HUDEP-2 (cell line): ENCODE measurements at regions not wholly inside any gene's neighbourhood (a gene's known extent, or its start where the extent isn't known, plus 50 kb on each side); places are given as distances from the start of the nearest gene placed in this dataset.
"Not testable (repeated sequence)": the region's sequence is repeated elsewhere in the genome, so short reads cannot be mapped to it uniquely, and the experiment has no call there.

Experiments used
- DNase-seq, 76 experiments: peaks; one replicate each; lab custom pipeline; 2025; ENCODE audit not compliant: unreplicated experiment in 76 of 76; lab: John Stamatoyannopoulos, UW

DNA sequence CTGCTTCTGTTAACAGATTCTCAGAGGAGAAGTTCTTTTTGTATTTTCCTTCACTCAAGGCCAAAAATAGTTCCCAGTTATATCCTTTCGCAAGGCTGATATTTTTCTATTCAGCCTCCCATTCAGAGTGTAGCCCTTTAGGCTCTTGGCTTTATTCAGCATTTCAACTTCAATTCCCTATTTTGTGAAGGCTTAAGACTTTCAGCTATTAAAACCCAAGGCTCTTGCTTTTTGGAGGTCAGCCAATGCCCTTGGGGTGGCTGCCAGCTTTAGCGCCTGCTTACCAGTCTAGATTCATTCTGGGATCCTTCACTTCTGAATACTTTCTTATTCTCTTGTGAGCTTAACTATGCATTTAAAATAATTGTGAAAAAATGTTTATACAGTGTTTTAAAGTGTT is 57.3 kb upstream of the ADGRA3 start:
- DNase-seq, result peak in 23 of 76 experiments; percentile 1 to 59 (median 11)

DNA sequence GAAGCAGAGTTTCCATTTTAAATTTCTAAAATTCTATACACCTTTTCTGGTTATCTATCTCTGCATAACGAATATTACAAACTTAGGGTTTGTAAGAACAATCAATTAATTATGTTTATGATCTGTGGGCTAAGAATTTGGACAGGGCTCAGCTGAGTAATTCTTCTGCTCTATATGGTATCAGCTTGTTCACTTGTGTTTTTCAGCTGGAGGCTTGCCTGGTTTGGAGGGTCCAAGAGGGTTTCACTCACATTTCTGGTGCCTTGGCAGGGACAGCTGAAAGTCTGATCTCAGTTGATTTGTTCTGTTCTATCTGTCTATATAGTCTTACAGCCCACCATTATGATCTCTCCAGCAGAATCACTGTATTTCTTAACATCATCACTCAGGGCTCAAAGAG is 57.8 kb upstream of the ADGRA3 start:
- DNase-seq, result no peak

DNA sequence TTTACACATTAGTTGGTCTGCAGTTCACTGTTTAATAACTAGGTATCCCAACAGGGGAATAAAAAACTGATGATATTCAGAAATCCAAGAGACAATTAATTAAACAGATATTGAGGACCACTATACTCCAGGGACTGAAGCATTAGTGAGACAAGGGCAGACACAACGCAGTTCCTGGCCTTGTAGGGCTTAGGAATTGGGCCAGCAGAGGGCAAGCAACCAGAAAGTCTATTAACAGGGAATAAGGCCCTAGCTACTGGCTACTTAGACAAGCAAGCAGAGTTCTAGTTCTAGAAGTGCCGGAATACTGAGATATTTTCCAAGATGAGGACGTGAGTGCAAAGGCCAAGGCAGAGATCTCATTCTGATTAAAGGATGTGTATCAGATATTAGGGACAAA is 58.6 kb upstream of the ADGRA3 start:
- no peak for DNase-seq

DNA sequence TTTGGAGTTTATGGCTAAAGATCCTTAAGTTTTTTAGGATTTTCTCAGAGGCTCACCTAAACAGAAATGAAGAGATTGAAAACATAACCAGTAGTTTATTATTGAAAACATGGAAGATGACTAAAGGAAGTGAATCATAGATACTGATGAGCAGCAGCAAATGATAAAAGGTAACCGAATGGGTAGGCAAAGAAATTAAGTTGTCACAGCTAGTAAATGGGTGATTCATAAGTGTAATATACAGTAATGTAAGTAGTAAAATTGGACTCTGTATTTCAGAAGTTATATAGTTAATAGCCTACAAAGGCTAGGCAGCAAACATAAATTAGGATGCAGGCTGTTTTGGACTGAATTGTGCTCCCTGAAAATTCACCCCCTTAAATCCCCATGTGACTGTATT is 59.0 kb upstream of the ADGRA3 start:
- no peak for DNase-seq

DNA sequence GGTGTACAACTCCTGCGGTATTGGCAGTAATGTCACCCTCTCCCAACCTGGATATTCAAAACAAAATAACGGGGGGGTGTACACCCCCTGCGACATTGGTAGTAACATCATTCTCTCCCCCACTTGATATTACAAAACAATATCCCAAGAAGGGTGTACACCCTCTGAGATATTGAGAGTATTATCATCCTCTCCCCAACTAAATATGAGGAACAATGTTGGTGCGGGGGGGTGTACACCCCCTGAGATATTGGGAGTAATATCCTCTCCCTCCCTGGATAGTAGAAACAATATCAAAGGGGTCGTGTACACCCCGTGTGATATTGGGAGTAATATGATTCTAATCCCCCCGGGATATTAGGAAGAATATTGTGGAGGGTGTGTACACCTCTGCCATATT is 71.4 kb upstream of the ADGRA3 start:
- DNase-seq, result no peak

DNA sequence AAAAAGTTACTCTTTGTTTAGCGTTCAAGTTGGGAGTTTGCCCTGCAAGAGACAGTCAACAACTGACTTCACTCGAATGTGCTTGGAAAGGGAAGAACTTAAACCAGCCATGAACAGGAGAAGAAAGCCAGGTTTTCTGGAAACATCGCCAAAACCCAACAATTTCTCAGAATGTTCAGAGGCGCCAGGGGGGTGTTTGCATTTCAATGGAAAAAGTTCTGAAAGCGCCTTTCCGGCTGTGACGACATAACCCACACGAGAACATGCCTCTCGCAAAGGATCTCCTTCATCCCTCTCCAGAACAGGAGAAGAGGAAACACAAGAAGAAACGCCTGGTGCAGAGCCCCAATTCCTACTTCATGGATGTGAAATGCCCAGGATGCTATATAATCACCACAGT is 78.1 kb upstream of the ADGRA3 start:
- DNase-seq, result no peak

DNA sequence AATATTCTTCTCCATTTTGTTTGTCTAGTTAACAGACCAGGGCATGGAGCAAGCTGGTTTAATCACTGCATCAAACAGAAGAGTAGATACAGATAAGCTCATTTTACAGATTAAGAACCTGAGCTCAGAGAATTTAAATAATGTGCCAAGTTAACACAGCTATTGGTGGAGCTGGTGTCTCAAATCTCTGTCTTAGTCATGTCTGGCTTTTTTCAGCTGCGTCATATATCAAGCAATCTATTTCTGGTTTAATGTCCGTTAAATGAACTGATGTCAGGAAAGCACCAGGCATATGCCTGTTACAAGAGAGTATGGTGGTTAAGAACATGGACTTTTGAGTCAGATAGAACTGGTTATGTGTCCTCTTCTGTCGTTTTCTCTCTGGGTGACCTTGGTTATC is 79.8 kb upstream of the ADGRA3 start:
- no peak for DNase-seq

DNA sequence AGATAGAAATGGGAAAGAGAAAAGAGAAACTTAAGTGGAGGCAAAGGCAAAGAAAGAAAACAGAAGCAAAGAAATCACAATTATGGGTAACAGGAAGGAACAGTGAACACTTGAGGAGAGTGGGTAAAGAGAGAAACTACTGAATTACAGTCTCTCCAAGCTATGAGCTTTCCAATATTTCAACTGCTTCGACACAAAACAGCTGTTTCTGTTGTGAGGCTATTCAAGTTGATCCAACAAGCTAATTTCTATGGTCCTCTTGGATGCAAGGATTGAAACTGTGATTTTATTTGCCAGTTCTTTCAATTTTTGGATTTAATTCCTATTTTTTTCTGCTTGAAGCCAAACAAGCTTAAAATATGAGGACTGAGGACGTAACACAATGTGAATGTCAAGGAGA is 80.5 kb upstream of the ADGRA3 start:
- DNase-seq, result no peak

DNA sequence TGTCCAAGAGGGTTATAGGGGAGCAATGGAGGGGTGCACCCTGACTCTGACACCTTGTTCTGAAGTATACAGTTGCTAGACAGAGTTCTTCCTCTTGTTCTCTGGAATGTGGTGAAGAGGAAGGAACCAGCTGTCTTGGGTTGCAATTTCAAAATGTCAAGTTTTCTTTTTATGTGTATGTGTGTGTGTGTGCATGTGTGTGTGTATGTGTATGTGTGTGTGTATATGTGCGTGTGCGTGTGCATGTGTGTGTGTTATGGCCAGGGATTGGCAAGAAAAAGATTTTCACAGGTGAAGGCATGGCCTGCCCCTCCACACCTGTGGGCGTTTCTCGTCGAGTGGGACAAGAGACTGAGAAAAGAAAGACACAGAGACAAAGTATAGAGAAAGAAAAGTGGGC is 81.6 kb upstream of the ADGRA3 start:
- no peak for DNase-seq

DNA sequence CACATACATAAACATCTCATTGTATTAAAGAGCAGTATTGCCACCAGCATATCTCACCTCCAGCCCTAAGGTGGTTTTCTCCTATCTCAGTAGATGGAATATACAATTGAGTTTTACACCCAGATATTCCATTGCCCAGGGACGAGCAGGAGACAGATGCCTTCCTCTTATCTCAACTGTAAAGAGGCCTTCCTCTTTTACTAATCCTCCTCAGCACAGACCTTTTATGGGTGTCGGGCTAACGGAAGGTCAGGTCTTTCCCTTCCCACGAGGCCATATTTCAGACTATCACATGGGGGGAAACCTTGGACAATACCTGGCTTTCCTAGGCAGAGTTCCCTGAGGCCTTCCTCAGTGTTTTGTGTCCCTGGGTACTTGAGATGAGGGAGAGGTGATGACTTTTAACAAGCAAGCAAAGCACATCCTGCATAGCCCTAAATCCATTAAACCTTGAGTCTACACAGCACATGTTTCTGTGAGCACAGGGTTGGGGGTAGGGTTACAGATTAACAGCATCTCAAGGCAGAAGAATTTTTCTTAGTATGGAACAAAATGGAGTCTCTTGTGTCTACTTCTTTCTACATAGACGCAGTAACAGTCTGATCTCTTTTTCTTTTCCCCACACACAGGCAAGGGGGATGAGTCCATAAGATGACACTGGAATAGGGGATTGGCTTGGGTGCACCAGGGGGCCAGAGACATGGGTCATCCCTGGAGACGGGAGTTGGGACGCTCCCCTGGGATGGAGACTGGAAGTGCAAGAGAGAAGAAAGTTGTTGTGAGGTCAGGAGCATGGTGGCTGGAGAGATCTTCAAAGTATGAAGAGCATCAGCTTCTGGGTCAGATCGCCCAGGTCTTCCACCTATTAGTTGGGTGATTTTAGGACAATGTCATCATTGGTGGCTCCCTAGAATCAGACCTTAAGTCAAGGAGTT is 82.5 kb upstream of the ADGRA3 start:
- DNase-seq, result not testable (repeated sequence)

DNA sequence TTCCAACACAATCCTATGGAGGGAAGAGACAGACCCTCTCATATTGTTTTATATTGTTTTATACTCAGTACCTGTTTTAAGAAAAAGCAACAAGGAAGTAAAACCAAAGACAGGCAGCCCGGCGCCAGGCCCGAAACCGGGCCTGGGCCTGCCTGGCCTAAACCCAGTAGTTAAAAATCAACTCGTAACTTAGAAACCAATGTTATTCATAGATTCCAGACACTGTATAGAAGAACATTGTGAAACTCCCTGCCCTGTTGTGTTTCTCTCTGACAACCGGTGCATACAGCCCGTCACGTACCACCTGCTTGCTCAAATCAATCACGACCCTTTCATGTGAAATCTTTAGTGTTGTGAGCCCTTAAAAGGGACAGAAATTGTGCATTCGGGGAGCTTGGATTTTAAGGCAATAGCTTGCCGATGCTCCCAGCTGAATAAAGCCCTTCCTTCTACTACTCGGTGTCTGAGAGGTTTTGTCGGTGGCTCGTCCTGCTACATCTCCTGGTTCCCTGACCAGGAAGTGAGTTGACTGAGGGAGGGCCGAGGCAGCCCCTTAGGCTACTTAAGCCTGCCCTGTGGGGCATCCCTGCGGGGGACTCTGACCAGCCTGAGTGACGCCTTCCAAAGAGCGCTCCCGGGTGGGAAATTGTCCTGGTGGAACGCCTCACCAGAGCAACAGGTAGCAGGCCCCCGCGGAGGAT is 83.5 kb upstream of the ADGRA3 start:
- not testable (repeated sequence) for DNase-seq

DNA sequence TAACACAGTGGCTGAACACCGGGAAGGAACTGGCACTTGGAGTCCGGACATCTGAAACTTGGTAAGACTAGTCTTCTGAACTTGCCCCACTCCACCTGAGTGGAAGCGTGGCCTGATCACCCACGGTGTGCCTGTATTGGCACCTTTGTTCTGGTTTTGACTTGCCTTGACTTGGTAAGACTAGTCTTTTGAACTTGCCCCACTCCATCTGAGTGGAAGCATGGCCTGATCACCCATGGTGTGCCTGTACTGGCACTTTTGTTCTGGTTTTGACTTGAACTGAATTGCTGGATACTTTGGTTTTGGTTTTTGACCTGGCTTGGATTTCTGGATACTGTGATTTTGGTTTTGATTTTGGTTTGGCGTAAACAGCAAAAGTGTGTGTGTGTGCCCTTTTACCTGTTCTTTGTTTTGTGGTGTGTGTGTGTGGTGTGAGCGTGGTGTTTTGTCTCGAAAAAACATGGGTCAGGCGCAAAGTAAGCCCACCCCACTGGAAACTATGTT is 84.1 kb upstream of the ADGRA3 start:
- not testable (repeated sequence) for DNase-seq

DNA sequence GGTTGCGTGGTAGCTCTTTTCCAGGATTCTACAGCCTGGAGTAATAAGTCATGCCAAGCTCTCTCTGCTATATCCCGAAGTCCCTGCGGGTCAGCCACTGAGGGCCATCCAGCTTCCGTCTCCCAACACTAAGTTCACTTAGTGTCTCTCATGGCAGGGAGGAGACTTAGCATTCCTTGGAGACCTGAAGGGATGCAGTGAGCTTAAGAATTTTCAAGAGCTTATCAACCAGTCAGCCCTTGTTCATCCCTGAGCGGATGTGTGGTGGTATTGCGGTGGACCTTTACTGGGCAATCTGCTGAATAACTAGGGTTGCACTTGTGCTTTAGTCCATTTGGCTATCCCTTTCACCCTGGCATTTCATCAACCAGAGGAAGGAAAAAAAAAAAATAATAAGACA is 85.8 kb upstream of the ADGRA3 start:
- DNase-seq, result not testable (repeated sequence)

DNA sequence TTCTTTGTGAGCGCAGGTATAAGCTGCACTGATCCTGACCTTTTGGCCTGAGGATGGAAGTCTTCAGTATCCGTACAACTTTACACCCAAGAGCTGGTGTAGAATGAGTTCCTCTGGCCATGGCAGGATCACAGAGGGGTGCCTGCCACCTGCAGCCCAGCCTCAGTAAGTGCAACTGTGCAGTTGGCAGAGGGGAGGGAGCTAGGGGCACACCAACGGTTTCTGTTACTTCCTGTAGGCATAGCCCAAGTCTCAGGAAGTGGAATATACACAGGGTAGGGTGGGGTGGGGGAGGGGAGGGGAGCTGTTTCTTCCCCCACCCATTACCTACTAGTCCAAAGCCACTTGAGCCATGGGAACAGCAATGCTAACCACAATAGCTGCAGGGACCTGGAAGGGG is 85.4 kb upstream of the GBA3 start:
- peak in 8 of 76 experiments; percentile 2 to 39 (median 14) for DNase-seq

DNA sequence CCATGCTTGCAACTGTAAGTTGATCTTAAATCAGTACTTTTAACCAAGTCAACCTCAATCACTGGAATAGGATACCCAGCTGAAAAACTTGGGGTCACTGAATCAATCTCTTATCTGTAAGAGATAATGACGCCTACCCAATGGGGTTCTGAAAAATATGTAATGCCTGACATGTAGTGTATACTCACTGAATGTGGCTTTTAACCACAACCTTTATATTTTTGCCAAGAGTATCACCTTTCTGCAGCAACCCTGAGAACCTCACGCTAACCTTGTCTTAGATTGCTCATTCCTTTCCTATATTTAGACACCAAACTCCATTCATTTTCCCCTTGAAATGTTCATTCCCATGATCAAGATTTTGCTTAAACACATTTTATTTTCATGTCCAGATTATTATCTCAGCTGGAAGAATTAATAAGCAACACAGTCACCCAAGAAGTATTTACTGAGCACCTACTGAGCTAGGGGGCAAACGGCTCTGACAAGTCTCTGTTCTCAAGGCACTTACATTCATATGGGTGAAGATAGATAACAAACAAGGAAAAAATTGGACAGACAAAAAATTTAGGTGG is 82.7 kb upstream of the GBA3 start:
- not testable (repeated sequence) for DNase-seq

DNA sequence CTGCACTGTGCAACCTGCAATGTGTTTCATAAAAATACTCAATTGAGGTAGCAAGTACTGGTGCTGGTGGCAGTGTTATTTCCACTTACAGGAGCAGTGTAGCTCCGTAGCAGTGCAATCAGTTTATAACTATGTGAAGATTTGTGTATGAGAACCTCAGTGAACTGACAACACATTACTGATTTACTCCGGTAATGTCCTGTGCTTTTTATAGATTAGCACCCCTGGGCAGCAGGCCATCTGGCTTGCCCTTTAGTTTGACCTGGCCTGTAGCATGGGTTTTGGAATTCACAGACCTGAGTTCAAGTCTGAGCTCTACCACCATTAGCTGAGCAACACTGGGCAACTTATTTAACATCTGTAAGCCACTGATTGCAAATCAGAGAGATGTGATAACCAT is 78.6 kb upstream of the GBA3 start:
- no peak for DNase-seq

DNA sequence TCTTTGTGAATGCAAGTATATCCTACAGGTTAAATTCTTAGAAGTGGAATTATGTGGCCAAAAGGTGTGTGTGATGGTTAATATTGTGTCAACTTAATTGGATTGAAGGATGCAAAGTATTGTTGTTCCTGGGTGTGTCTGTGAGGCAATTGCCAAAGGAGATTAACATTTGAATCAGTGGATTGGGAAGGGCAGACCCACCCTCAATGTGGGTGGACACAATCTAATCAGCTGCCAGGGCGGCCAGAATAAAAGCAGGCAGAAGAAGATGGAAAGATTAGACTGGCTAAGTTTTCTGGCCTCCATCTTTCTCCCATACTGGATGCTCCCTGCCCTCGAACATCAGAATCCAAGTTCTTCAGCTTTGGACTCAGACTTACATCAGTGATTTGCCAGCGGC is 76.2 kb upstream of the GBA3 start:
- no peak for DNase-seq

DNA sequence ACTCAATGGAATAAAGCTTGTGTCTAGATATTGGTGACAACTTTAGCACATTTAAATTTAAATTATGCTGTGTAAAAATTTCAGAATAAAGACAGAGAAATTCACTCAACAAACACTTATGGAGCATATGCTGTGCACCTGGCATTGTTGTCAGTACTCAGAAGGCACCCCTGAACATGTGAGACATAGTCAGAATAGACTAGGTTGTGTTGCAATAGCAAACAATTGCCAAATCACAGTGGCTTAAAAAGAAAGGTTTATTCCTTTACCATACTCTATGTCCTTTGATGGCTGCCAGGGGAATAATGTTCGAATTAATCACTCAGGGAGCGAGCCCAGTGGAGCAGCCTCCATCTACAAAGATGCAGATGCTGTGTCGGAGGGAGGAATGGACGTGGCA is 72.6 kb upstream of the GBA3 start:
- not testable (repeated sequence) for DNase-seq

DNA sequence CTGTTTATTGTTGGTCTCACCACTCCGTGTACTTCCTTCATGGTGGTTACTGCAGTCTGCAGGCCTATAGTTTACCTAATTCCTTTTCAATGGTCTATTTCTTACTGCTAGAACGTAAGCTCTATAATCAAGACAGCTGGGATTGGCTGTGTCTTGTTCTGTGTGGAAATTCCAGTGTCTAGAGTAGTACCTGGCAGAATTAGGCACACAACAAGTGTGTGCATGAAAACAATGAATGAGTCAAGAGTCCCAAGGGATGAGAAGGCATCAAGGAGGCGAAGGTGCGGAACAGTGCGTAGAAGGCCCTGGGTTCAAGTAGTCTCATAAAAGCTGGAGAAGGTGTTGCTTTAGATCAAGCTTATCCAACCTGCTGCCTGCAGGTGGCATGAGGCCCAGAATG is 70.8 kb upstream of the GBA3 start:
- not testable (repeated sequence) for DNase-seq

DNA sequence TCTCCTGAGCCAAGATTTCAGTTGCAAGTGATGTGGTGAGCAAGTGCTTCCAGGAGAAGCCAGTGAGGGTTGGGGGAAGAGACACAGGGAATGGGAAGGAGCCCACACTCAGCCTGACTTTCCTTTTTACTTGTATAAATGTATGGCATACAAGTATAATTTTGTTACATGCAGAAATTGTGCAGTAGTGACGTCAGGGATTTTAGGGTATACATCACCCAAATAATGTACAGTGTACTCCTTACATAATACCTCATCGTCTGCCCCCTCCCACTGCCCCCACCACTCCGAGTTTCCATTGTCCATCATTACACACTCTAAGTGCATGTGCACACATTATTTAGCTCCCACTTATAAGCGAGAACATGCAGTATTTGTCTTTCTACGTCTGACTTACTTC is 68.7 kb upstream of the GBA3 start:
- not testable (repeated sequence) for DNase-seq

DNA sequence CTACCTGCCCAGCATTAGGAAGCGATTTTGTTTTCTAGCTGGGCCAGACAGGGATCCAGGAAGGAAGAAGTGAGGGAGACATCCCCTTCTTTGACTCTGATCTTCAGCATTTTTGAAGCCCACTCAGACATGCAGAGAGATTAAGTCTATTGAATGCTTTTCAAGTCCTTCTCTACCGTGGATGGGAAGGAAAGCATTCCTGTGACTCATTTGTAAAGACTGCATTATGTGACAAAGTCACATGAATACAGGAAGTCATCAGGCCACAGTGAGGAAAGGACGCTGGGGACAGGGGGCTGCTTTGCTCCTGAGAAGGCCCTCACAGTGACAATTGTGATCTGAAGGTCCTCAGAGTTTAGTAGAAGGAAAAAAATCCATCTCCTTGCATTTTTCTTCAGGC is 67.4 kb upstream of the GBA3 start:
- no peak for DNase-seq
